B cell (primary cell): ENCODE measurements at regions not wholly inside any gene's neighbourhood (a gene's known extent, or its start where the extent isn't known, plus 50 kb on each side); places are given as distances from the start of the nearest gene placed in this dataset.

Source experiments
- EZH2 ChIP-seq: IDR thresholded peaks from 2 replicates; pipeline ENCODE4 v1.6.1; 2012; ENCODE audit warnings: borderline replicate concordance, low read depth, mild to moderate bottlenecking, moderate library complexity, low read length; ENCODE audit not compliant: insufficient read depth, poor library complexity, severe bottlenecking
- TF ChIP-seq, protein P1 (sequence below): fragments of 200-600 bp; IDR thresholded peaks from one replicate; pipeline ENCODE4 v1.8.0; 2022; ENCODE audit warnings: antibody characterized with exemption, mild to moderate bottlenecking

DNA sequence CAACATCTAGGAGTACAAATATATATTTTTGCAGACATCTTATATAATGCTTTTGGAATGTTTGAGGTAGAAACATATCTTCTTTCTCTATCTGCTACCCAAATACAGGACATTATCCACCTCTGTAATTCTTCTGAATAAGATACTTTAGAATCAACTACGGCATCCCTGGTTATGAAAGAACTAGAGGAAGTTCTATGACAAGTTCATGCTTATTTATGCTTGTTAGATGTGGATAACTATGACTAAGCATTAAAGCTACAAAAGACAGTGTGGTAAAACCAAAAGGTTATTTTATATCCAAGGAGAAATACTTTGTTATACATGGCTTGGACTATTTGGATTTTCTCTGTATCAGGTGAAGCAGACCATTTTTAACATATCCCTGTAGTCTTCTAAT, 894.0 kb downstream of the KCNT2 start:
- TF ChIP-seq, protein P1, sequence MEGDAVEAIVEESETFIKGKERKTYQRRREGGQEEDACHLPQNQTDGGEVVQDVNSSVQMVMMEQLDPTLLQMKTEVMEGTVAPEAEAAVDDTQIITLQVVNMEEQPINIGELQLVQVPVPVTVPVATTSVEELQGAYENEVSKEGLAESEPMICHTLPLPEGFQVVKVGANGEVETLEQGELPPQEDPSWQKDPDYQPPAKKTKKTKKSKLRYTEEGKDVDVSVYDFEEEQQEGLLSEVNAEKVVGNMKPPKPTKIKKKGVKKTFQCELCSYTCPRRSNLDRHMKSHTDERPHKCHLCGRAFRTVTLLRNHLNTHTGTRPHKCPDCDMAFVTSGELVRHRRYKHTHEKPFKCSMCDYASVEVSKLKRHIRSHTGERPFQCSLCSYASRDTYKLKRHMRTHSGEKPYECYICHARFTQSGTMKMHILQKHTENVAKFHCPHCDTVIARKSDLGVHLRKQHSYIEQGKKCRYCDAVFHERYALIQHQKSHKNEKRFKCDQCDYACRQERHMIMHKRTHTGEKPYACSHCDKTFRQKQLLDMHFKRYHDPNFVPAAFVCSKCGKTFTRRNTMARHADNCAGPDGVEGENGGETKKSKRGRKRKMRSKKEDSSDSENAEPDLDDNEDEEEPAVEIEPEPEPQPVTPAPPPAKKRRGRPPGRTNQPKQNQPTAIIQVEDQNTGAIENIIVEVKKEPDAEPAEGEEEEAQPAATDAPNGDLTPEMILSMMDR = no peak
- no peak for TF ChIP-seq EZH2
